Pancreas (tissue), 10 donors: ENCODE measurements at regions not wholly inside any gene's neighbourhood (a gene's known extent, or its start where the extent isn't known, plus 50 kb on each side); places are given as distances from the start of the nearest gene placed in this dataset.

Experiments
- ATAC-seq, 4 donors: fragments of 200-7000 bp; cut with Tn5 transposase; one replicate each; pipeline versions ENCODE4 v1.8.0 to v1.9.1; 2020; ENCODE audit warnings: mild to moderate bottlenecking in 4 of 4, moderate library complexity in 4 of 4
- DNase-seq, 6 donors: peaks; one replicate each; pipeline ENCODE4 v3.0.0-alpha.2; 2020
- FAIRE-seq: peaks from 2 replicates; lab custom pipeline; 2012; peaks lifted over from hg19 to GRCh38; lab: Jason Lieb, UNC
- H3K27ac ChIP-seq, 4 donors: fragments of 200-600 bp; sonication (generic); 1 replicate in 3 of 4; 2 replicates in 1 of 4; pipeline versions ENCODE4 v1.5.0 to v1.8.0; 2020
- H3K27me3 ChIP-seq, 4 donors: fragments of 200-600 bp; one replicate each; pipeline ENCODE4 v1.8.0; 2021
- H3K36me3 ChIP-seq, 3 donors: fragments of 200-600 bp; sonication (generic) in 1 of 3; one replicate each; pipeline versions ENCODE4 v1.5.0 to v1.8.0; 2020 to 2021
- H3K4me1 ChIP-seq, 3 donors: fragments of 200-600 bp; one replicate each; pipeline ENCODE4 v1.8.0; 2021
- H3K4me3 ChIP-seq, 4 donors: fragments of 200-600 bp; sonication (generic) in 2 of 4; one replicate each; pipeline versions ENCODE4 v1.5.0 to v1.8.0; 2020 to 2021
- H3K9me3 ChIP-seq, 4 donors: fragments of 200-600 bp; one replicate each; pipeline ENCODE4 v1.8.0; 2021
- WGBS, 2 donors: extraction: QIAGEN DNeasy Blood & Tissue Kit; methylation state at CpG; one replicate each; pipeline ENCODE4 v1.1.7; 2013; 5-methylcytosine and 5-hydroxymethylcytosine counted together
- intact Hi-C, 3 donors: fragments of 100-400 bp; cut with DNase I; formaldehyde crosslinking; loops; one replicate each; pipeline versions ENCODE4 v1.11.1 to v1.14.2; 2022
- TF ChIP-seq, protein P1 (sequence below), 4 donors: fragments of 200-600 bp; sonication (generic) in 3 of 4; IDR thresholded peaks; one replicate each; pipeline versions ENCODE4 v1.5.0 to v1.8.0; 2021; ENCODE audit warnings: antibody characterized with exemption in 4 of 4
- donor health status: healthy with polysubstance abuse.
- donor health status: DM: no; HTN: no; CAD: no; lungs with moderate emphysema.
- donor health status: DM: no; HTN: no; CAD: no.
- donor health status: control.
- donor health status: control.
- donor health status: Bipolar disorder and iron deficiency.
- donor health status: DM: yes; HTN: yes; CAD: no.
- donor health status: DM: no; HTN: no; CAD: no.
- donor health status: DM: no; HTN: no; CAD: no.
- donor health status: DM: yes; HTN: yes; CAD: no.

DNA sequence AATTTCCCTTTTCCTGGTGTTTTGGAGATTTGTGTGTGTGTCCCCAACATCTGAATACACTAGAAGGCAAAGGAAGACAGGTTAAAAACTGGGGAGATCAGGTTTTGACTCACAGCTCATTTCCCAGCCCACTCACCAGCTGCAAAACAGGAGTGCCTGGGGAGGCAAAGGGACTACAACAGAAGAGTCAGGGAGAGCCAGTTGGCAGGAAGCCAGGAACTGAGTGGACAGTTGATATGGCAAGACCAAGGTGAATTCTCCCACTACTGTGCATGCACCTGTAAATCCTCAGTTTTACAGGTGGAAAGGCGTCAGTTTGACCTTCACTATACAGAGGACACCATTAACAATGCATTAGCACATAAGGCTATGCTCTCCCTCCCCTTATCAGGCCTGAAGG is 901.5 kb upstream of the SEMA6D start:
- ATAC-seq (no peak), DNase-seq (peak in 5 of 6 donors; percentile 2 to 51 (median 23)), FAIRE-seq (no peak)
- no peak overlapping the region for H3K4me3 ChIP-seq
- H3K36me3 ChIP-seq, result no peaks in the 10 kb centered on the region
- TF ChIP-seq, protein P1, sequence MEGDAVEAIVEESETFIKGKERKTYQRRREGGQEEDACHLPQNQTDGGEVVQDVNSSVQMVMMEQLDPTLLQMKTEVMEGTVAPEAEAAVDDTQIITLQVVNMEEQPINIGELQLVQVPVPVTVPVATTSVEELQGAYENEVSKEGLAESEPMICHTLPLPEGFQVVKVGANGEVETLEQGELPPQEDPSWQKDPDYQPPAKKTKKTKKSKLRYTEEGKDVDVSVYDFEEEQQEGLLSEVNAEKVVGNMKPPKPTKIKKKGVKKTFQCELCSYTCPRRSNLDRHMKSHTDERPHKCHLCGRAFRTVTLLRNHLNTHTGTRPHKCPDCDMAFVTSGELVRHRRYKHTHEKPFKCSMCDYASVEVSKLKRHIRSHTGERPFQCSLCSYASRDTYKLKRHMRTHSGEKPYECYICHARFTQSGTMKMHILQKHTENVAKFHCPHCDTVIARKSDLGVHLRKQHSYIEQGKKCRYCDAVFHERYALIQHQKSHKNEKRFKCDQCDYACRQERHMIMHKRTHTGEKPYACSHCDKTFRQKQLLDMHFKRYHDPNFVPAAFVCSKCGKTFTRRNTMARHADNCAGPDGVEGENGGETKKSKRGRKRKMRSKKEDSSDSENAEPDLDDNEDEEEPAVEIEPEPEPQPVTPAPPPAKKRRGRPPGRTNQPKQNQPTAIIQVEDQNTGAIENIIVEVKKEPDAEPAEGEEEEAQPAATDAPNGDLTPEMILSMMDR (IDR thresholded peaks at IDR 0.05), result no peak
- no peaks in the 10 kb centered on the region for H3K27me3 ChIP-seq
- H3K4me1 ChIP-seq, result no peaks in the 10 kb centered on the region
- WGBS, 2 donors, result 58 to 70% methylated on average over 1 of the region's 1 CpG
- no peak overlapping the region for H3K27ac ChIP-seq
- H3K9me3 ChIP-seq, result no peaks in the 10 kb centered on the region
- intact Hi-C loops, result no loop called here

DNA sequence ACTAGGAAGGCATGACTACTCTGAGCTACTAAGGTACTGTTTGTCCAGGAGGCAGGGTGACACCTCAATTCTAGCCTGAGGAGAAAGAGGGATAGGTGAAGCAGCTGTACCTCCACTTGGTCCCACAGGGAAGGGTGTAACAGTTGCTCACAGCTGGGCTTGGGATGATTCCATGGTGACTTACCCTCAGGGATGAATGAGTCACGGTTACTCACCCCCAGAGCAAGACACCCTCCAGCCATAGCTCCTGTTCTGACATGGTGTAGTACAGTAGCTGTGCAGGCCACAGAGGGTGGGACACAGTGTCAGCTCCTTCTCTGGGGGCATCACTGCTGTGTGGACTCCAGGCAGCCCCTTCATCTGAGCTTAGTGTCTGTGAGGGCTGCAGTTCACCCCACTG is 868.6 kb upstream of the SEMA6D start:
- H3K4me1 ChIP-seq, result no peaks in the 10 kb centered on the region
- DNase-seq (no peak), ATAC-seq (no peak), FAIRE-seq (no peak)
- H3K9me3 ChIP-seq, result no peaks in the 10 kb centered on the region
- no peaks in the 10 kb centered on the region for H3K27me3 ChIP-seq
- 64 to 70% methylated on average over 1 of the region's 1 CpG for WGBS, 2 donors
- TF ChIP-seq, protein P1 (IDR thresholded peaks at IDR 0.05), result no peak
- H3K36me3 ChIP-seq, result no peaks in the 10 kb centered on the region
- H3K27ac ChIP-seq, result no peak overlapping the region
- no peak overlapping the region for H3K4me3 ChIP-seq
- intact Hi-C loops, result no loop called here

DNA sequence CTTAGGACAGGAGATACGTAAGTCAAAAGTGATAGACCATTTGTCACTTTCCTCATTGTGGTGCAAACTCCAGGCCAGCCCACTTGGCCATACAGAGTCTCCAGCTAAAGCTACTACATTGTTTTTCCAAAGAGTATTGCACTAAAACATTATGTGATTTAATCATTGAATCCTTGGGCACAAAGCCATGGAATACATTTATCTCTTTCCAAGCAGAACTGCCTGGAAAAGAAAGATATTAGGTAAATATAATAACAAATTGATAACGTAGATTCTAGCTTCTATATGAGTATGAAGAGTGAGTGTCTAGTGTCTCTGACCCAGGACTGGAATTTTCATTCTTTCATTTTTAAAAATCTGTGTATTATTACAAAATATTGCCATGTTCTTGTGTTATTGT is 863.7 kb upstream of the SEMA6D start:
- no peak for ATAC-seq
- no peak for DNase-seq
- Histone ChIP-seq H3K4me1 (no peaks in the 10 kb centered on the region), H3K36me3 (no peaks in the 10 kb centered on the region), H3K4me3 (no peak overlapping the region), H3K27ac (no peak overlapping the region), H3K27me3 (no peaks in the 10 kb centered on the region), H3K9me3 (no peaks in the 10 kb centered on the region)
- FAIRE-seq, result no peak
- WGBS, 2 donors, result 49 to 51% methylated on average over 2 of the region's 2 CpGs
- TF ChIP-seq, protein P1 (IDR thresholded peaks at IDR 0.05), result no peak
- intact Hi-C loops, result no loop called here

DNA sequence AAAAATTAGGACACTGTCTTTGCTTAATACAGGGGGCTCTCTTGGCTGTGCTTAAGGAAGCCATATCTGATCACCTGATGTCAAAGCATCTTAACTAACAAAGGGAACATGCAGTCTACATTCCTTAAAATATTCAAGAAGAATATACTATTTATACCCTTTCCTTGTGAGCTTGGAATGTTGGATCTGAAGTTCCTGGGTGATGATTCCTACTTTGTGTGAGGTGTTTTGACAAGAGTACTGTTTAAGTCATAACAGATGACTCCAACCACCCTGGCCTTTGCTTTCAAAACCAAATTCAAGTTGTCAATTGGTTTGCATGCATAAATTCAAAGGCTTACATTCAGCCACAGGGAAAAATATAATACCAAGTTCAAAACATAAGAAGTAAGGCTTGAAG is 862.7 kb upstream of the SEMA6D start:
- no peaks in the 10 kb centered on the region for H3K27me3 ChIP-seq
- TF ChIP-seq, protein P1 (IDR thresholded peaks at IDR 0.05), result no peak
- H3K27ac ChIP-seq, result no peak overlapping the region
- no peaks in the 10 kb centered on the region for H3K4me1 ChIP-seq
- DNase-seq (no peak), ATAC-seq (no peak), FAIRE-seq (no peak)
- no peak overlapping the region for H3K4me3 ChIP-seq
- intact Hi-C loops, result no loop called here
- no peaks in the 10 kb centered on the region for H3K36me3 ChIP-seq
- H3K9me3 ChIP-seq, result no peaks in the 10 kb centered on the region

DNA sequence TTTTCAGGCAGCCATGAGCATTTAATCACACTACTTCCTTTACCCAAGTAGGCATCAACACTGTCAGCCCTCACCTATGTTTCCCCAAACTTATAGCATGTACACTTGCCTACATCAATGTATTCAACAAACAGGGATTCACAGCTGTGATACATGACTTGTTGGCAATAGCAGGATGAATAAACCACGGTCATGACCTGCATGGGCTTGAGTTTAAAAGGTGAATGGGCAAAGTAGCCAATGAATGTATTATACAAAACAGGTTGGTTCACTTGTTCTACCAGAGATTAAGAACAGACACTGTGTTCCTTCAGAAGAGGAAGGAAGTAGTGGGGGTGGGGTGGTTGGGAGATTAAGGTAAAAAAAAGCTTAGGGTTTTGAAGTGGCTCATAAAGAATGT is 861.9 kb upstream of the SEMA6D start:
- ATAC-seq, result no peak

More for the DNA sequence above, 861.9 kb upstream of the SEMA6D start:
- no peaks in the 10 kb centered on the region for H3K27me3 ChIP-seq
- no peak overlapping the region for H3K4me3 ChIP-seq
- H3K36me3 ChIP-seq, result no peaks in the 10 kb centered on the region
- no peak overlapping the region for H3K27ac ChIP-seq
- intact Hi-C loops, result no loop called here
- FAIRE-seq, result no peak
- no peaks in the 10 kb centered on the region for H3K9me3 ChIP-seq
- WGBS, 2 donors, result 41 to 49% methylated on average over 1 of the region's 1 CpG
- no peaks in the 10 kb centered on the region for H3K4me1 ChIP-seq
- TF ChIP-seq, protein P1 (IDR thresholded peaks at IDR 0.05), result no peak
- no peak for DNase-seq
